WTC11 (cell line): ENCODE measurements at regions not wholly inside any gene's neighbourhood (a gene's known extent, or its start where the extent isn't known, plus 50 kb on each side); places are given as distances from the start of the nearest gene placed in this dataset.

ENCODE experiments used
- ATAC-seq: fragments of 200-7000 bp; cut with Tn5 transposase; 2 replicates; pipeline ENCODE4 v1.10.0; 2021; ENCODE audit warnings: mild to moderate bottlenecking, moderate library complexity
- CTCF ChIA-PET: fragments of 300-600 bp; sonication (Branson Sonifier 250); formaldehyde crosslinking; loops from one replicate; lab custom pipeline; 2021; ENCODE audit warnings: antibody characterized with exemption; lab: Charles Lee
- POLR2A ChIA-PET: fragments of 350-600 bp; sonication (Branson Sonifier 250); formaldehyde crosslinking; loops from one replicate; lab custom pipeline; 2021; ENCODE audit warnings: antibody characterized with exemption; lab: Charles Lee
- DNase-seq: peaks from one replicate; pipeline ENCODE4 v3.0.0; 2021; ENCODE audit warnings: low spot score
- H3K27ac Mint-ChIP-seq: 2 replicates; pipeline ENCODE4 v1.8.0; 2021; ENCODE audit warnings: mixed read lengths
- H3K27me3 Mint-ChIP-seq: 2 replicates; pipeline ENCODE4 v1.8.0; 2021; ENCODE audit warnings: low read depth, mild to moderate bottlenecking, moderate library complexity, mixed read lengths
- H3K36me3 Mint-ChIP-seq: 2 replicates; pipeline ENCODE4 v1.8.0; 2021; ENCODE audit warnings: mixed read lengths
- H3K4me1 Mint-ChIP-seq: 2 replicates; pipeline ENCODE4 v1.8.0; 2022; ENCODE audit warnings: mixed read lengths
- H3K4me3 Mint-ChIP-seq: 2 replicates; pipeline ENCODE4 v1.8.0; 2021; ENCODE audit warnings: mild to moderate bottlenecking, moderate library complexity, mixed read lengths
- H3K9me3 Mint-ChIP-seq: 2 replicates; pipeline ENCODE4 v1.8.0; 2021; ENCODE audit warnings: mixed read lengths
- GRHL2 ChIP-seq: fragments of 250-450 bp; sonication (Bioruptor Pico); IDR thresholded peaks from 2 replicates; pipeline ENCODE4 v1.8.0; 2022; ENCODE audit warnings: mild to moderate bottlenecking, moderate library complexity; ENCODE audit not compliant: insufficient replicate concordance, severe bottlenecking
- MYBL2 ChIP-seq: sonication (generic); formaldehyde crosslinking; IDR thresholded peaks from 2 replicates; pipeline ENCODE4 v1.8.1; 2023; ENCODE audit warnings: mild to moderate bottlenecking, moderate library complexity, missing genetic modification reagents
- NR3C1 ChIP-seq: sonication (generic); formaldehyde crosslinking; conservative IDR thresholded peaks from 2 replicates; pipeline ENCODE4 v1.8.1; 2023; ENCODE audit warnings: low read depth, mild to moderate bottlenecking, missing genetic modification reagents
- OVOL2 ChIP-seq: fragments of 250-450 bp; sonication (Bioruptor Pico); IDR thresholded peaks from 2 replicates; pipeline ENCODE4 v1.9.0; 2021; ENCODE audit warnings: mild to moderate bottlenecking, borderline replicate concordance
- SMAD3 ChIP-seq: sonication (generic); formaldehyde crosslinking; IDR thresholded peaks from 2 replicates; pipeline ENCODE4 v1.8.0; 2022; ENCODE audit warnings: missing genetic modification reagents, mild to moderate bottlenecking, borderline replicate concordance
- SP1 ChIP-seq: sonication (generic); formaldehyde crosslinking; conservative IDR thresholded peaks from 2 replicates; pipeline ENCODE4 v1.8.1; 2022; ENCODE audit warnings: missing genetic modification reagents
- TEAD1 ChIP-seq: sonication (generic); formaldehyde crosslinking; IDR thresholded peaks from 2 replicates; pipeline ENCODE4 v1.8.0; 2022; ENCODE audit warnings: mild to moderate bottlenecking, missing genetic modification reagents
- ZNF138 ChIP-seq: sonication (generic); formaldehyde crosslinking; conservative IDR thresholded peaks from 2 replicates; pipeline ENCODE4 v1.8.1; 2022; ENCODE audit warnings: mild to moderate bottlenecking, moderate library complexity, missing genetic modification reagents
- ZNF416 ChIP-seq: fragments of 250-450 bp; sonication (Bioruptor Pico); IDR thresholded peaks from 2 replicates; pipeline ENCODE4 v1.9.0; 2021; ENCODE audit warnings: mild to moderate bottlenecking, inconsistent platforms
- TF ChIP-seq, protein P1 (sequence below): sonication (generic); formaldehyde crosslinking; IDR thresholded peaks from 2 replicates; pipeline ENCODE4 v1.8.0; 2022; ENCODE audit warnings: missing genetic modification reagents
- TF ChIP-seq, protein P2 (sequence below): sonication (generic); formaldehyde crosslinking; IDR thresholded peaks from 2 replicates; pipeline ENCODE4 v1.8.1; 2023; ENCODE audit warnings: mild to moderate bottlenecking, missing genetic modification reagents
- TF ChIP-seq, protein P3 (sequence below): sonication (generic); formaldehyde crosslinking; IDR thresholded peaks from 2 replicates; pipeline ENCODE4 v1.8.1; 2022; ENCODE audit warnings: mild to moderate bottlenecking, missing genetic modification reagents, moderate library complexity, borderline replicate concordance
- TF ChIP-seq, protein P4 (sequence below): fragments of 250-450 bp; sonication (Bioruptor Pico); IDR thresholded peaks from 2 replicates; pipeline ENCODE4 v1.9.0; 2021; ENCODE audit warnings: mild to moderate bottlenecking
- TF ChIP-seq, protein P5 (sequence below): sonication (generic); formaldehyde crosslinking; IDR thresholded peaks from 2 replicates; pipeline ENCODE4 v1.8.1; 2022; ENCODE audit warnings: missing genetic modification reagents, borderline replicate concordance

DNA sequence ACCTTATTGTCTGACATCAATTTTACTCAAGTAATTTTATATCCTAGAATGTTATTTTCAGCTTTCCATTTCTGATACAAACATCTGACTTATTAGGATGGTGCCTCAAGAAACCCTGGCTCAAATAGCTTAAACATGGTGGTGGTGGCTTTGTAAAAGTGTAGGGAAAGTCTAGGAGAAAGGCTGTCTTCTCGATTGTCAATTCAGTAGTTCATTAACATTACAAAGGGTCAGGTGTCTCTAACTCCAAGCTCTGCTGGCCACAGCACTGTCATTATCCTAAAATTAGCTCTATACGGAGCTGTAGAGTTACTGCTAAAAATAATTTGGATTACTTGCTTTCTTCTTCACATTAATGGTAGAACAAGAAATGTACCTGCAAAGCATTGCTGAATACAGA is 1360.1 kb upstream of the CDH6 start (continued):
- TF ChIP-seq, protein P1, sequence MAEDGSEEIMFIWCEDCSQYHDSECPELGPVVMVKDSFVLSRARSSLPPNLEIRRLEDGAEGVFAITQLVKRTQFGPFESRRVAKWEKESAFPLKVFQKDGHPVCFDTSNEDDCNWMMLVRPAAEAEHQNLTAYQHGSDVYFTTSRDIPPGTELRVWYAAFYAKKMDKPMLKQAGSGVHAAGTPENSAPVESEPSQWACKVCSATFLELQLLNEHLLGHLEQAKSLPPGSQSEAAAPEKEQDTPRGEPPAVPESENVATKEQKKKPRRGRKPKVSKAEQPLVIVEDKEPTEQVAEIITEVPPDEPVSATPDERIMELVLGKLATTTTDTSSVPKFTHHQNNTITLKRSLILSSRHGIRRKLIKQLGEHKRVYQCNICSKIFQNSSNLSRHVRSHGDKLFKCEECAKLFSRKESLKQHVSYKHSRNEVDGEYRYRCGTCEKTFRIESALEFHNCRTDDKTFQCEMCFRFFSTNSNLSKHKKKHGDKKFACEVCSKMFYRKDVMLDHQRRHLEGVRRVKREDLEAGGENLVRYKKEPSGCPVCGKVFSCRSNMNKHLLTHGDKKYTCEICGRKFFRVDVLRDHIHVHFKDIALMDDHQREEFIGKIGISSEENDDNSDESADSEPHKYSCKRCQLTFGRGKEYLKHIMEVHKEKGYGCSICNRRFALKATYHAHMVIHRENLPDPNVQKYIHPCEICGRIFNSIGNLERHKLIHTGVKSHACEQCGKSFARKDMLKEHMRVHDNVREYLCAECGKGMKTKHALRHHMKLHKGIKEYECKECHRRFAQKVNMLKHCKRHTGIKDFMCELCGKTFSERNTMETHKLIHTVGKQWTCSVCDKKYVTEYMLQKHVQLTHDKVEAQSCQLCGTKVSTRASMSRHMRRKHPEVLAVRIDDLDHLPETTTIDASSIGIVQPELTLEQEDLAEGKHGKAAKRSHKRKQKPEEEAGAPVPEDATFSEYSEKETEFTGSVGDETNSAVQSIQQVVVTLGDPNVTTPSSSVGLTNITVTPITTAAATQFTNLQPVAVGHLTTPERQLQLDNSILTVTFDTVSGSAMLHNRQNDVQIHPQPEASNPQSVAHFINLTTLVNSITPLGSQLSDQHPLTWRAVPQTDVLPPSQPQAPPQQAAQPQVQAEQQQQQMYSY (CRISPR knock-in tag): no peak
- no peak for TF ChIP-seq TEAD1 (CRISPR knock-in tag)
- TF ChIP-seq, protein P2, sequence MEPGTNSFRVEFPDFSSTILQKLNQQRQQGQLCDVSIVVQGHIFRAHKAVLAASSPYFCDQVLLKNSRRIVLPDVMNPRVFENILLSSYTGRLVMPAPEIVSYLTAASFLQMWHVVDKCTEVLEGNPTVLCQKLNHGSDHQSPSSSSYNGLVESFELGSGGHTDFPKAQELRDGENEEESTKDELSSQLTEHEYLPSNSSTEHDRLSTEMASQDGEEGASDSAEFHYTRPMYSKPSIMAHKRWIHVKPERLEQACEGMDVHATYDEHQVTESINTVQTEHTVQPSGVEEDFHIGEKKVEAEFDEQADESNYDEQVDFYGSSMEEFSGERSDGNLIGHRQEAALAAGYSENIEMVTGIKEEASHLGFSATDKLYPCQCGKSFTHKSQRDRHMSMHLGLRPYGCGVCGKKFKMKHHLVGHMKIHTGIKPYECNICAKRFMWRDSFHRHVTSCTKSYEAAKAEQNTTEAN (CRISPR knock-in tag): no peak

DNA sequence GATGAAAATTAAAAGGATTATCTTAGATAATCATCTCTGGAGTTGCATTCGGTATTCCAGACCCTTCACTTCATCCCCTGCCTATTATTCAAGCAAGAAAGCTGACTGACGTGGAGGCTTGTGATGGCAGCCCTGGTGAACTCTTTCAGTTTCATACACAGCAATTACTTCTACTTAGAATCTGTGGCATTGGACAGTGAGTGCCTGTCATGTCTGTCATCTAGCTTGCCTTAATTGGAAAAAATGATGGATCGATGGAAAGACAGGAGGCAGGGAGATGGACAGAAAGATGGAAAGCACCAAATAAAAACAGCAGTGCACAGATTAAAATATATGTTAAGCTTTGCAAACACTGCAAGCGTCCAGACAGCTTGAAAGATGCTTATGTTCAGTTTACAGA is 1371.0 kb upstream of the CDH6 start:
- Mint-ChIP-seq H3K27ac (no peak overlapping the region), H3K4me3 (no peak overlapping the region), H3K27me3 (no peaks in the 10 kb centered on the region; the same call in 1 of the 2 replicates), H3K9me3 (peaks cover 6% of the 10 kb centered on the region), H3K4me1 (peaks cover 5% of the 10 kb centered on the region; the same call in 1 of the 2 replicates), H3K36me3 (peaks cover 3% of the 10 kb centered on the region; the same call in 1 of the 2 replicates)
- ChIA-PET POLR2A (no interaction called here), CTCF (no interaction called here)
- no peak for ATAC-seq
- TF ChIP-seq MYBL2 (CRISPR knock-in tag) (no peak), NR3C1 (no peak), OVOL2 (CRISPR knock-in tag) (no peak), SMAD3 (CRISPR knock-in tag) (no peak), GRHL2 (CRISPR knock-in tag) (no peak), SP1 (CRISPR knock-in tag) (no peak), ZNF138 (CRISPR knock-in tag) (no peak), ZNF416 (CRISPR knock-in tag) (no peak)
- TF ChIP-seq, protein P3, sequence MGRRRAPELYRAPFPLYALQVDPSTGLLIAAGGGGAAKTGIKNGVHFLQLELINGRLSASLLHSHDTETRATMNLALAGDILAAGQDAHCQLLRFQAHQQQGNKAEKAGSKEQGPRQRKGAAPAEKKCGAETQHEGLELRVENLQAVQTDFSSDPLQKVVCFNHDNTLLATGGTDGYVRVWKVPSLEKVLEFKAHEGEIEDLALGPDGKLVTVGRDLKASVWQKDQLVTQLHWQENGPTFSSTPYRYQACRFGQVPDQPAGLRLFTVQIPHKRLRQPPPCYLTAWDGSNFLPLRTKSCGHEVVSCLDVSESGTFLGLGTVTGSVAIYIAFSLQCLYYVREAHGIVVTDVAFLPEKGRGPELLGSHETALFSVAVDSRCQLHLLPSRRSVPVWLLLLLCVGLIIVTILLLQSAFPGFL: no peak
- TF ChIP-seq, protein P2 (CRISPR knock-in tag): no peak
- TF ChIP-seq, protein P4, sequence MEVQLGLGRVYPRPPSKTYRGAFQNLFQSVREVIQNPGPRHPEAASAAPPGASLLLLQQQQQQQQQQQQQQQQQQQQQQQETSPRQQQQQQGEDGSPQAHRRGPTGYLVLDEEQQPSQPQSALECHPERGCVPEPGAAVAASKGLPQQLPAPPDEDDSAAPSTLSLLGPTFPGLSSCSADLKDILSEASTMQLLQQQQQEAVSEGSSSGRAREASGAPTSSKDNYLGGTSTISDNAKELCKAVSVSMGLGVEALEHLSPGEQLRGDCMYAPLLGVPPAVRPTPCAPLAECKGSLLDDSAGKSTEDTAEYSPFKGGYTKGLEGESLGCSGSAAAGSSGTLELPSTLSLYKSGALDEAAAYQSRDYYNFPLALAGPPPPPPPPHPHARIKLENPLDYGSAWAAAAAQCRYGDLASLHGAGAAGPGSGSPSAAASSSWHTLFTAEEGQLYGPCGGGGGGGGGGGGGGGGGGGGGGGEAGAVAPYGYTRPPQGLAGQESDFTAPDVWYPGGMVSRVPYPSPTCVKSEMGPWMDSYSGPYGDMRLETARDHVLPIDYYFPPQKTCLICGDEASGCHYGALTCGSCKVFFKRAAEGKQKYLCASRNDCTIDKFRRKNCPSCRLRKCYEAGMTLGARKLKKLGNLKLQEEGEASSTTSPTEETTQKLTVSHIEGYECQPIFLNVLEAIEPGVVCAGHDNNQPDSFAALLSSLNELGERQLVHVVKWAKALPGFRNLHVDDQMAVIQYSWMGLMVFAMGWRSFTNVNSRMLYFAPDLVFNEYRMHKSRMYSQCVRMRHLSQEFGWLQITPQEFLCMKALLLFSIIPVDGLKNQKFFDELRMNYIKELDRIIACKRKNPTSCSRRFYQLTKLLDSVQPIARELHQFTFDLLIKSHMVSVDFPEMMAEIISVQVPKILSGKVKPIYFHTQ: no peak
- TF ChIP-seq, protein P5, sequence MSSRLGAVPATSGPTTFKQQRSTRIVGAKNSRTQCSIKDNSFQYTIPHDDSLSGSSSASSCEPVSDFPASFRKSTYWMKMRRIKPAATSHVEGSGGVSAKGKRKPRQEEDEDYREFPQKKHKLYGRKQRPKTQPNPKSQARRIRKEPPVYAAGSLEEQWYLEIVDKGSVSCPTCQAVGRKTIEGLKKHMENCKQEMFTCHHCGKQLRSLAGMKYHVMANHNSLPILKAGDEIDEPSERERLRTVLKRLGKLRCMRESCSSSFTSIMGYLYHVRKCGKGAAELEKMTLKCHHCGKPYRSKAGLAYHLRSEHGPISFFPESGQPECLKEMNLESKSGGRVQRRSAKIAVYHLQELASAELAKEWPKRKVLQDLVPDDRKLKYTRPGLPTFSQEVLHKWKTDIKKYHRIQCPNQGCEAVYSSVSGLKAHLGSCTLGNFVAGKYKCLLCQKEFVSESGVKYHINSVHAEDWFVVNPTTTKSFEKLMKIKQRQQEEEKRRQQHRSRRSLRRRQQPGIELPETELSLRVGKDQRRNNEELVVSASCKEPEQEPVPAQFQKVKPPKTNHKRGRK (CRISPR knock-in tag): no peak
- no peak for DNase-seq
